ENCODE measurements at regions not wholly inside any gene's neighbourhood (a gene's known extent, or its start where the extent isn't known, plus 50 kb on each side); places are given as distances from the start of the nearest gene placed in this dataset.

GRCh38 chr7:42685911-42686310, 226.0 kb downstream of the C7orf25 start:
- Histone ChIP-seq H3K4me2 (no peak overlapping the region), H3K9me3 (no peaks in the 10 kb centered on the region), H3K36me3 (replicated peaks in 1 of 2; ENCODE audit: control insufficient read depth in 1 of 2, insufficient read depth in 2 of 2, low read length in 1 of 2) (no peaks in the 10 kb centered on the region), H3K9me2 (no peaks in the 10 kb centered on the region), H3K4me1 (ENCODE audit: control insufficient read depth in 1 of 2, insufficient read depth in 2 of 2, low read depth in 1 of 2, low read length in 1 of 2) (no peaks in the 10 kb centered on the region), H3K9ac (no peak overlapping the region), H3K27me3 (ENCODE audit: insufficient read depth) (peaks cover 38% of the 10 kb centered on the region), H3F3A (replicated peaks; ENCODE audit: insufficient read depth) (no peaks in the 10 kb centered on the region), H3K4me3 (ENCODE audit: low read depth in 2 of 2, low read length in 1 of 2) (no peak overlapping the region), H4K20me1 (ENCODE audit: insufficient read depth) (no peaks in the 10 kb centered on the region), H3K27ac (ENCODE audit: low read depth in 2 of 2, low read length in 1 of 2) (no peak overlapping the region), H2AFZ (ENCODE audit: low read depth) (no peak overlapping the region), H3K79me2 (ENCODE audit: insufficient read depth) (no peaks in the 10 kb centered on the region)
- WGBS (ENCODE audit: low lambda C conversion rate) = 6% methylated on average over 9 of the region's 9 CpGs
- CTCF ChIA-PET = no interaction called here
- TF ChIP-seq FOXM1 (IDR thresholded peaks at IDR 0.05; ENCODE audit: low read depth) (no peak), MEF2A (IDR thresholded peaks at IDR 0.05; ENCODE audit: borderline replicate concordance, low read depth) (no peak), USF1 (IDR thresholded peaks at IDR 0.05; ENCODE audit: borderline replicate concordance, low read depth) (no peak), CTCF (IDR thresholded peaks at IDR 0.05) (no peak), RFX5 (IDR thresholded peaks at IDR 0.05; ENCODE audit: low read length) (no peak), IRF3 (IDR thresholded peaks at IDR 0.05; ENCODE audit: low read depth, low read length) (no peak), ZBTB33 (IDR thresholded peaks at IDR 0.05; ENCODE audit: borderline replicate concordance, low read depth) (no peak), SMC3 (IDR thresholded peaks at IDR 0.05; ENCODE audit: low read depth, low read length) (no peak), MAX (IDR thresholded peaks at IDR 0.05; ENCODE audit: low read depth) (no peak), RXRA (IDR thresholded peaks at IDR 0.05; ENCODE audit: borderline replicate concordance, low read depth) (no peak), FOXJ3 (CRISPR knock-in tag; IDR thresholded peaks at IDR 0.05) (no peak), GABPA (IDR thresholded peaks at IDR 0.05; ENCODE audit: low read depth) (no peak), CHD2 (IDR thresholded peaks at IDR 0.05; ENCODE audit: low read length, partially characterized antibody) (no peak), FOSL2 (IDR thresholded peaks at IDR 0.05; ENCODE audit: borderline replicate concordance, low read depth) (no peak)
- POLR2A ChIA-PET = no interaction called here
- DNase-seq = no peak

Data from SK-N-SH (cell line).